GM12878 (cell line): ENCODE measurements at regions not wholly inside any gene's neighbourhood (a gene's known extent, or its start where the extent isn't known, plus 50 kb on each side); places are given as distances from the start of the nearest gene placed in this dataset.

ENCODE experiments used
- ATAC-seq: fragments of 200-7000 bp; cut with Tn5 transposase; 3 replicates; pipeline ENCODE4 v1.9.1; 2020; ENCODE audit warnings: mild to moderate bottlenecking, moderate library complexity
- BruUV-seq: library from RNA; stranded (reverse); fragments of 400-500 nt; replicated peaks from 2 replicates; lab custom pipeline; 2021; lab: Mats Ljungman, UMichigan
- CTCF ChIA-PET: fragments of 300-600 bp; sonication (Branson Sonifier 250); formaldehyde crosslinking; extraction: SDS; loops from one replicate; lab custom pipeline; 2021; ENCODE audit warnings: inconsistent platforms; lab: Yijun Ruan, JAX
- POLR2A ChIA-PET: fragments of 350-600 bp; formaldehyde crosslinking; extraction: SDS; loops from one replicate; lab custom pipeline; 2021; ENCODE audit warnings: inconsistent platforms; lab: Charles Lee
- RAD21 ChIA-PET: fragments of 300-600 bp; sonication (Branson Sonifier 250); formaldehyde crosslinking; loops from one replicate; lab custom pipeline; 2023; ENCODE audit warnings: antibody characterized with exemption; ENCODE audit not compliant: unreplicated experiment; lab: Charles Lee
- SMC1A ChIA-PET: fragments of 300-600 bp; sonication (Branson Sonifier 250); formaldehyde crosslinking; loops from one replicate; lab custom pipeline; 2023; ENCODE audit not compliant: unreplicated experiment, uncharacterized antibody; lab: Charles Lee
- DNase-seq: peaks from one replicate; pipeline ENCODE4 v3.0.0-alpha.2; 2011; ENCODE audit warnings: low read depth, low spot score
- FAIRE-seq: peaks from 3 replicates; lab custom pipeline; 2011; peaks lifted over from hg19 to GRCh38; lab: Jason Lieb, UNC
- H2AFZ ChIP-seq: 2 replicates; pipeline ENCODE4 v1.6.0; 2011; ENCODE audit warnings: low read depth, low read length, control low read depth; ENCODE audit not compliant: control insufficient read depth
- H3K27ac ChIP-seq: 2 replicates; pipeline ENCODE4 v1.5.1; 2011; ENCODE audit warnings: control low read depth; ENCODE audit not compliant: control insufficient read depth, insufficient read depth
- H3K27me3 ChIP-seq, 2 experiments: replicated peaks in 1 of 2; 2 replicates each; pipeline versions ENCODE4 v1.6.0 to v1.6.1; 2011; ENCODE audit warnings: low read length in 1 of 2; ENCODE audit not compliant: control insufficient read depth in 2 of 2, insufficient read depth in 2 of 2
- H3K36me3 ChIP-seq, 2 experiments: 2 replicates each; pipeline ENCODE4 v1.5.1; 2011; ENCODE audit warnings: low read length in 1 of 2; ENCODE audit not compliant: control insufficient read depth in 2 of 2, insufficient read depth in 2 of 2
- H3K4me1 ChIP-seq: 2 replicates; pipeline ENCODE4 v1.6.1; 2011; ENCODE audit warnings: mild to moderate bottlenecking, low read length, moderate library complexity, mixed read lengths; ENCODE audit not compliant: control insufficient read depth, insufficient read depth
- H3K4me2 ChIP-seq: 2 replicates; pipeline ENCODE4 v1.6.0; 2011; ENCODE audit warnings: control low read depth; ENCODE audit not compliant: control insufficient read depth, insufficient read depth
- H3K4me3 ChIP-seq: fragments of 200-600 bp; sonication (generic); 2 replicates; pipeline ENCODE4 v1.5.1; 2016
- H3K79me2 ChIP-seq: 2 replicates; pipeline ENCODE4 v1.6.0; 2011; ENCODE audit warnings: low read length; ENCODE audit not compliant: control insufficient read depth, insufficient read depth
- H3K9ac ChIP-seq: 2 replicates; pipeline ENCODE4 v1.8.0; 2011; ENCODE audit warnings: low read length, control low read depth, mixed read lengths; ENCODE audit not compliant: control insufficient read depth, insufficient read depth
- H3K9me3 ChIP-seq: replicated peaks from 3 replicates; pipeline ENCODE4 v1.5.1; 2011; ENCODE audit warnings: mild to moderate bottlenecking, low read length; ENCODE audit not compliant: control insufficient read depth, insufficient read depth
- H4K20me1 ChIP-seq: 2 replicates; pipeline ENCODE4 v1.6.0; 2011; ENCODE audit not compliant: control insufficient read depth, insufficient read depth
- CHD1 ChIP-seq: IDR thresholded peaks from 2 replicates; pipeline ENCODE4 v1.6.1; 2012; ENCODE audit warnings: low read depth, low read length, improper control_type of control experiment
- DPF2 ChIP-seq: fragments of 450-650 bp; IDR thresholded peaks from 2 replicates; pipeline ENCODE4 v1.6.1; 2017; ENCODE audit warnings: mild to moderate bottlenecking
- E2F4 ChIP-seq: IDR thresholded peaks from 2 replicates; pipeline ENCODE4 v1.6.1; 2012; ENCODE audit warnings: low read depth, low read length, improper control_type of control experiment
- GATAD2B ChIP-seq: fragments of 450-650 bp; conservative IDR thresholded peaks from 2 replicates; pipeline ENCODE4 v1.6.1; 2017; ENCODE audit warnings: low read depth, mild to moderate bottlenecking, moderate library complexity
- KAT2A ChIP-seq: conservative IDR thresholded peaks from 2 replicates; pipeline ENCODE4 v1.6.1; 2011; ENCODE audit warnings: low read depth, low read length; ENCODE audit not compliant: control insufficient read depth
- KDM1A ChIP-seq: fragments of 200-600 bp; sonication (generic); IDR thresholded peaks from 2 replicates; pipeline ENCODE4 v1.6.1; 2016; ENCODE audit warnings: borderline replicate concordance
- MEF2A ChIP-seq: IDR thresholded peaks from 2 replicates; pipeline ENCODE4 v1.6.1; 2011; ENCODE audit warnings: low read depth, mild to moderate bottlenecking, low read length, moderate library complexity; ENCODE audit not compliant: insufficient read depth
- MEF2B ChIP-seq: fragments of 450-650 bp; IDR thresholded peaks from 2 replicates; pipeline ENCODE4 v1.6.1; 2018; ENCODE audit warnings: mild to moderate bottlenecking, moderate library complexity; ENCODE audit not compliant: partially characterized antibody, poor library complexity, severe bottlenecking
- PKNOX1 ChIP-seq: fragments of 450-650 bp; IDR thresholded peaks from 2 replicates; pipeline ENCODE4 v1.6.1; 2016; ENCODE audit warnings: mild to moderate bottlenecking
- PRDM15 ChIP-seq: fragments of 450-650 bp; formaldehyde crosslinking; IDR thresholded peaks from 2 replicates; pipeline ENCODE4 v1.4.0; 2020; ENCODE audit warnings: mild to moderate bottlenecking, moderate library complexity
- SP1 ChIP-seq: IDR thresholded peaks from one replicate; pipeline ENCODE4 v1.6.1; 2011; ENCODE audit warnings: low read depth, low read length
- SREBF2 ChIP-seq: IDR thresholded peaks from 2 replicates; pipeline ENCODE4 v1.6.1; 2012; ENCODE audit warnings: mild to moderate bottlenecking, low read length
- SRF ChIP-seq, 2 experiments: IDR thresholded peaks; 2 replicates each; pipeline ENCODE4 v1.6.1; 2011; ENCODE audit warnings: low read depth in 2 of 2, low read length in 2 of 2, mild to moderate bottlenecking in 1 of 2, moderate library complexity in 1 of 2
- ZBTB40 ChIP-seq: fragments of 450-650 bp; IDR thresholded peaks from 2 replicates; pipeline ENCODE4 v1.6.1; 2016; ENCODE audit warnings: mild to moderate bottlenecking, moderate library complexity, borderline replicate concordance
- ZNF217 ChIP-seq: fragments of 450-650 bp; IDR thresholded peaks from 2 replicates; pipeline ENCODE4 v1.6.1; 2017; ENCODE audit warnings: antibody characterized with exemption, mild to moderate bottlenecking
- ZNF24 ChIP-seq: fragments of 450-650 bp; IDR thresholded peaks from 2 replicates; pipeline ENCODE4 v1.6.1; 2017; ENCODE audit warnings: antibody characterized with exemption, mild to moderate bottlenecking
- ZNF274 ChIP-seq: IDR thresholded peaks from one replicate; pipeline ENCODE4 v1.8.0; 2011; ENCODE audit not compliant: insufficient read length, insufficient read depth
- WGBS: methylation state at CpG from one replicate; pipeline ENCODE4 v1.1.6; 2016; ENCODE audit warnings: low lambda C conversion rate; ENCODE audit not compliant: insufficient replicate concordance, insufficient coverage; ENCODE audit errors: missing lambda C conversion rate; 5-methylcytosine and 5-hydroxymethylcytosine counted together
- in situ Hi-C: fragments of 300-500 bp; cut with MboI; formaldehyde crosslinking; loops from 9 replicates; pipeline ENCODE4 v1.14.3; 2018; ENCODE audit warnings: mixed read lengths
- intact Hi-C: fragments of 100-400 bp; cut with micrococcal nuclease; formaldehyde crosslinking; loops from one replicate; pipeline ENCODE4 v1.14.2; 2022; ENCODE audit not compliant: unreplicated experiment

GRCh38 chr10:78947733-78948132, 121.0 kb upstream of the ZMIZ1 start:
- H2AFZ ChIP-seq = no peak overlapping the region
- in situ Hi-C loops = no loop called here
- no peak for TF ChIP-seq KAT2A
- TF ChIP-seq MEF2B = no peak
- TF ChIP-seq MEF2A = no peak
- no peak for TF ChIP-seq PRDM15 (CRISPR knock-in tag)
- TF ChIP-seq ZNF217 = no peak
- TF ChIP-seq ZBTB40 = no peak
- TF ChIP-seq KDM1A = no peak
- TF ChIP-seq GATAD2B = no peak
- no peak for TF ChIP-seq ZNF274
- TF ChIP-seq SRF (IDR thresholded peaks at IDR 0.05; ENCODE audit: low read depth in 2 of 2, low read length in 2 of 2) = no peak
- TF ChIP-seq CHD1 = no peak
- TF ChIP-seq SP1 = no peak
- TF ChIP-seq PKNOX1 = no peak
- no peak for TF ChIP-seq E2F4
- no peak for TF ChIP-seq SREBF2
- no peak for TF ChIP-seq ZNF24
- TF ChIP-seq DPF2 = no peak

More at GRCh38 chr10:78947733-78948132, 121.0 kb upstream of the ZMIZ1 start:
- BruUV-seq = no TSS peak
- SMC1A ChIA-PET = no interaction called here
- intact Hi-C loops = no loop called here
- Histone ChIP-seq H3K4me1 (no peaks in the 10 kb centered on the region), H3K4me3 (no peak overlapping the region), H3K9ac (no peak overlapping the region), H3K27ac (no peak overlapping the region), H3K27me3 (no peaks in the 10 kb centered on the region; a peak in 1 of 4 replicates), H3K9me3 (no peaks in the 10 kb centered on the region; the same call in 2 of the 3 replicates), H3K36me3 (no peaks in the 10 kb centered on the region), H3K79me2 (no peaks in the 10 kb centered on the region), H4K20me1 (no peaks in the 10 kb centered on the region; the same call in 1 of the 2 replicates), H3K4me2 (no peak overlapping the region)
- DNase-seq (no peak), FAIRE-seq (no peak), ATAC-seq (no peak)
- CTCF ChIA-PET = no interaction called here
- POLR2A ChIA-PET = no interaction called here
- RAD21 ChIA-PET = no interaction called here
- 0% methylated on average over 2 of the region's 2 CpGs for WGBS
